Daoy (cell line): ENCODE measurements at regions not wholly inside any gene's neighbourhood (a gene's known extent, or its start where the extent isn't known, plus 50 kb on each side); places are given as distances from the start of the nearest gene placed in this dataset.
"Not testable (repeated sequence)": the region's sequence is repeated elsewhere in the genome, so short reads cannot be mapped to it uniquely, and the experiment has no call there.

Experiments used
- DNase-seq: peaks from one replicate; pipeline ENCODE4 v3.0.0-alpha.2; 2015; ENCODE audit warnings: low read depth

DNA sequence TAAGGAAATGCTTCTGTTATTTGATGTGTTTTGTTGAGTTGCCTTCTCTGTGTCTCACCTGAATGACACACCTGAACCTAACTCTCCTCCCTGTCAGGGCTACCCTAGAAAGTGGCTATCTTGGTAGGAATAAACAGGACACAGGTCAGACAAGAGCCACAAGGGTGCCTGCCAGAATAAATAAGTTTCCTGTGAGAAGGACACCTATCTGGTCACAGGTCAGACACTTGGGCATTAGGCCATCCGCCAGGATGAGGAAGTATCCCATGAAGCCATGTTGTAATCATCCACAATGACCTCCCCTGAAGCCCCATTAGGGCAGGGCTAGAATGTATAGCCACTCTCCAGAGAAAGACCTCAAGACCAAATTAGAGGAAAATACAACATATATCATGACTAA, 318.8 kb downstream of the ZNF674 start:
- no peak for DNase-seq

DNA sequence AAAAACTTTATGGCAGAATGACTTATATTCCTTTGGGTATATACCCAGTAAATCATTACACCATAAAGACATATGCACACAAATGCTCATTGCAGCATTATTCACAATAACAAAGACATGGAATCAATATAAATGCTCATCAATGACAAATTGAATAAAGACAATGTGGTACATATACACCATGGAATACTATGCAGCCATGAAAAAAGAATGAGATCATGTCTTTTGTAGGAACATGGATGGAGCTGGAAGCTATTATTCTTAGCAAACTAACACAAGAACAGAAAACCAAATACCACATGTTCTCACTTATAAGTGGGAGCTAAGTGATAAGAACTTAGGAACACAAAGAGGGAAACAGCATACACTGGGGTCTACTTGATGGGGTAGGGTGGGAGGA, 321.7 kb downstream of the ZNF674 start:
- DNase-seq, result not testable (repeated sequence)

DNA sequence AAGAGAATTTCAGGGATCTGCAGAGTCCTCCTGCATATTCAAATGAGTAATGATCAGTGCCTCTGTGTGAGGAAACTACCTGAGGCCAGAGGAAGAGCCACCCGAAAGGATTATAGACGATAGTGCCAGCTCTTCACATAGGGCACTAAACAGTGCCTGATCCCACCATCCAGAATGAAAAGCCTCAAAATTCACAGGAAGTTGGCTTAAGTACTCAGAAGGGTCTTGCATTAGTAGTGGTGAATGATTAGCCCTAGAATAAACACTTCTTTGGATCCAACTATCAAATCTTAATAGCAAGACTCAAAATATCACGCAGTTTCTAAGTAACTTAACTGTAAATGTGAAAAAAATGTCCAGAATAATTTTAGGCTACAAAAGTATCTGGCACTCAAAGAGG, 324.4 kb downstream of the ZNF674 start:
- no peak for DNase-seq

DNA sequence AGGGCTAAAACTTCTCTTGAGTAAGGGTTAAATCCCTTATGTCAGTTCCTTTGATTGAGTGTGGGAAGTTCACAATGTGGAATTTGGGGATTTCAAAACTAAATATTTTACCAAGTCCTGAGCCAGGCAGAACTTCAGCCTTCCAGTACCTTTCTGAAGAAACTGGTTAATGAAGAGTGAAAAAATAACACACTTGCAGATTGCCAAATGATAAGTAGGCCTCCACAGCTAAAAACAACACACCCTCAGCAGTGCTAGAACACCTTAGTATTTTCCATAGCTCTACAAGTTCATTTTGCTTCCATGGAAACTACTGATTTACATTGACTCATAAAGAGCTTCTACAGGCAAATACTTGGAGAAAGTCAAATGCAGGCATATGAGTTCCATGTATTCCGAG, 326.8 kb downstream of the ZNF674 start:
- no peak for DNase-seq

DNA sequence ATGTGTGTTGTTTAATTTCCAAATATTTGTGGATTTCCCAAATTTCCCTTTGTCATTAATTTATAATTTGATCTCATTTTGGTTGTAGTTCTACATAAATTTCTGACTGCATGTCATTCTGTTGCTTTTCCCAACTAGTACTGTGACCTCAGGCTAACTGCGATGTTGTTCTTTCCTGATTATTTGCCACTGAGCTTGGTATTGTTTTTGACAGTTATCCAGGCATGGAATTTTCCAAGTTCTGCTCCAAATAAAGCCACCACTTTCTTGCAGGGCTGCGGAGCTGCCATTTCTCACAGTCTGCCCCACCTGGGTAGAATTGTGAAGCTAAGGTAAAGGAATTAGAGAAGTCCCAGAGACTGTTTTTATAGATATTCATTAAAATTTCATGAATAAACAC, 328.8 kb downstream of the ZNF674 start:
- no peak for DNase-seq

DNA sequence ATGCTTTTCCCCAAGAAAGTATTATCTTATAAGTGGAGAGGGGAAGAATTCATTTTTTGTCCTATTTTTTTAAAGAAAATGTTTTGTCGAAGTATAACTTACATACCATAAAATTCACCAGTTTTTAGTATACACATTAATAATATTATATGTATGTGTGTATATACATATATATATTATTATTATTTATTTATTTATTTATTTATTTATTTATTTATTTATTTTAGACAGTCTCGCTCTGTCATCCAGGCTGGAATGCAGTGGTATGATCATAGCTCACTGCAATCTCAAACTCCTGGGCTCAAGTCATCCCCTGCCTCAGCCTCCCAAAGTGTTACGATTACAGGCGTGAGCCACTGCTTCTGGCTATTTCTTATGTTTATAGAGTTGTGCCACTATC, 334.1 kb downstream of the ZNF674 start:
- no peak for DNase-seq

DNA sequence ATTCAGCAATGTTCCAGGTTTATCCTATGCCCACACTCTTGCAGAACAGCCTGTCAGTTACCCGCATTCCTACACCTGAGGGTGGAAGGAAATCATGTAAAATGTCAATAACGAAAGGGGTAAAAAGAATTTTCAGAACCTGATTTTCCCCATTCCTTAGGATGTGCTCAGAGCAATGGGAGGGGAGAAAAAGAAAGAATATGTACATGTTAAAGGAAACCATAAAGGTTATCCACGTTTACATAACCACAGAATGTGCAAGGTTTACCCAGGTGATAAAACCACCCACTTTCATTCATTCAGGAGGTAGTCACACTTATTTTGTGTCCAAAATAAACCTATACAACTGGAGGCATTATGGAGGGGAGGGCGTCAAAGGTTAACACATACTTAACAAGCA, 335.5 kb downstream of the ZNF674 start:
- DNase-seq, result peak; percentile 41

DNA sequence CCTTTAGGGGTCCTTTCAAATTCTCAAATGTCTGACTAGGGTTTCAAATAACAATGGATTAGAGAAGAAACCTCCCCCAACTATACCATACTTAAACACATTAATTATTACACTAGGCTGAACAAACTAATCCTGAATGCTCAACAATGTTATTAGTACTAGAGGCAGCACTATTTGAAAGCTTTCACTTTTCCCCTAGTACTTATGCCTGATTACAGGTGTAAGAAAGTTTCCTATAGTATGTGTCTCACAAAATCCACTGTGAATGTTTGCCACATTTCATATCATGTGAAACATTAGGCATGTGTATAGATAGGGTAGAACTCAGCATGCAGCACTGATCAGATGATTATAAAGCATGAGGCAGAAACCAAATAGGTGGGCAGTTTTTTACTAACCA, 336.2 kb downstream of the ZNF674 start:
- DNase-seq, result no peak

DNA sequence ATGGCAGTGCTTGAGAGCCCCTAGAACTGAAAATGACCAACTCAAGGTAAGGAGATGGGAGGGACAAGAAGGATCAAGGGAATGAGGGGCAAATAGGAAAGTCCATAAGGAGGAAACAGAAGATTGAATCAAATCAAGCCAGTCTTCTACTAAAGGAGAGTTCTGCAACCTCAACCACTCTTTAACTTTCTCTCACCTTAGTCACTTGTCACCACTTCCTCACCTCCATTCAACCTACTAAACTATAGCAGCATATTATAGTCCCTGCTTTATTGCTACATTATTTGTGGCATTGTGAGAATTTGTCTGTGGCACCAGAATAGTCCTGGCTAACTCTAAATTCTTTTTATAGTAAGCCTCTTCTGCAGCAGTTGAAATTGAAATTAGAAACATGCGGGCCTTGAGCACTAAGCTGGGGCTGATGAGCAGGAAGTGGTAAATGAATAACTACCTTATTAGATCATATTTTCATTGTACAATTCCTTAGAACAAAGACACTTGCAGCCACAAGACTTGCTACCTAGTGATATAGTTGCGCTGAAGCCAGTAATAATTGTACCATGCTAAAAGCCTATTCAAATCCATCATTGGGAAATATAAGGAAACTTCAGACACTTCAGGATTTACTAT, 336.9 kb downstream of the ZNF674 start:
- peak; percentile 29 for DNase-seq

DNA sequence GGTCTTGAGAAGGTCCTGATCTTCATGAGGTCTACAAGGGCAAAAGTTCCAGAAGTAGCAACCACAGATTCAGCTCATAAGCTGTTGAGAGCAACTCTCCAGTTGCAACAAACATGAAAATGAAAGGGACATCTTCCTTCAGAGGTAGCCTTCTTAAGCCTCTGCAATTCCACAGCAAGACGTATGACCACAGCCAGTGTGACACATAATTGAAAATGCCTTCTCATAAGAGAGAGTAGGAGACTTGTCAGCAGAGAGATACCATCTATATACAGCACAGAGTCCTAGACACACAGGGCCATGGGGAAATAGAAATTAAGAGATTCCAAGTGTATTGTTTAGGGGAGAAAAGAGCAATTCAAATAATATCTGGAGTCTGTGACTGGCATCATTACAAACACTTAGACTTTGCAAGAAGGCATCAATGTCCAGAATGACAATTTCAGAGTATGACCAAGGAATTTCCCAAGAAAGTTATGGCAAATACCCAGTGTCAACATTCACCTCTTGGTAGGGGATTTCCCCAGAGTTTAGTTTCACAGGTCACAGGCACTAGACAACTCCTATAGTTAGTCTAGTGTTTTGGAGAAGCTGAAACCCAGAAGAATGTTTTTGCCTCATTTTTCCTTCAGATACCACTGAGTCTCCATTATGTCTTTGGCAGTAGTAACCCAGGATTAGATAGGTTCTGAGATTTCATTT, 340.3 kb downstream of the ZNF674 start:
- DNase-seq, result peak; percentile 24

DNA sequence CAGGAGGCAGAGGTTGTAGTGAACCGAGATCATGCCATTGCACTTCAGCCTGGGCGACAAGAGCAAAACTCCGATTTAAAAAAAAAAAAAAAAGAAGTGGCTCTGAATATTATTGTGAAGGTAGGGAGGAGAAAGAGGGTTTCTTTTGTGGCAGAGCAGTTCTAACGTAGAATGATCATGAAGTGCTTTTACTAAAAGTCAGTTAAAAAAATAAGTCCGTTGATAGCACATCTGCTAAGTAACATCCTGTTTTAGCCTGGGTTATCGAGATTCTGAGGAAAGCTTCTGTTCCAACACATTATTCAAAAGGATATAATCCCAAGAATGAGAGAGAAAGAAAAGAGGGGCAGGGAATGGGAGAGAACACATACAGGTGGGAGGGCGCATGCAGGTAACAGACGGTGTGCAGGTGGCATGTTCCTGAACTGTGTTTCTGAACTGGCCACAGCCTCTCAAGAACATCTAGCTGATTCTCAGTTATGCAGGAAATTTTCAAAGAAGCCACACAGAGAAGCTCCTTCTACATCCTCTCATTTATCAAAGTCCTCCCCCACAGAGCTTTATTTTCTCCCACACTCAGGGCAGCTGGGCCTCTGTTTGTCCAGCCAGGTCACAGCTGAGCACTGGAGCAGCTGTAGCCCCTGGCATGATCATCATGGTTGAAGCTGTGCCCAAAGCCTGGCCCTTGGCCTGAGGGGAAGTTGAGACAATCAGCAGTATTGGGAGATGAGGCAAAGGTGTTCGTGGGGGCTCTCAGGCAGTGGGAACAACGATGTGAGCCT, 342.3 kb downstream of the ZNF674 start:
- no peak for DNase-seq

DNA sequence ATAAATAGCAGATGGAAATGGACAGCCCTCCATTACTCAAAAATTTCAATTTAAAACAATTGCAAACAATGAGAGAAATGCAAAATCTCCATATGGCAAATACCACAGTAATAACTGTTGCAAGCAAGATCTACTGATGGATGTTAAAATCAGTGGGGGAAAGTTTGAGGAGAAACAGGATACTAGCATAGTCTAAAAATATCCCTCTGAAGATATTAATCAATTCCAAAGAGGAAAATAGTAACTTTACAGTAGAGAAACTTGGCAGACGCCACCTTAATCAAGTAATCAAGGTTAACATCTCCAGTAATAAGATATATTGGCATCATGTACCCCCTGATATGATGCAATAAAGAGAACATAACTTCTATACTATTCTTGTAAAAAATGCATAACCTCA, 344.8 kb downstream of the ZNF674 start:
- no peak for DNase-seq

DNA sequence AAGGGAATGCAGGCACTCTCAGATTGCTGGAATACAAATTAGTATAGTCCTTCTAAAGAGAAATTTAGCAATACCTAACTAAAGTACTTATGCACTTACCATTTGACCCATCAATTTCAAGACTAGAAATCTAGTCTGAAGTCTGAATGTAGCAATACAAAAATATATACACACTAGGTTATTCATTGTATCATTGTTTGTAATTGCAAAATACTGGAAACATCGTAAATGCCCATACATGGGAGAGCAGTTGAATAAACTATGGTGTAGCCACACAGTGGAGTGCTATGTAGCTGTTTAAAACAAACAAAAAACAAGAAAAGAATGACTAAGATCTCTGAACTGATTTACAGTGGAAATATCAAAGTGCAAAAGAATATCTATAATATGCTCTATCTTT, 346.4 kb downstream of the ZNF674 start:
- no peak for DNase-seq

DNA sequence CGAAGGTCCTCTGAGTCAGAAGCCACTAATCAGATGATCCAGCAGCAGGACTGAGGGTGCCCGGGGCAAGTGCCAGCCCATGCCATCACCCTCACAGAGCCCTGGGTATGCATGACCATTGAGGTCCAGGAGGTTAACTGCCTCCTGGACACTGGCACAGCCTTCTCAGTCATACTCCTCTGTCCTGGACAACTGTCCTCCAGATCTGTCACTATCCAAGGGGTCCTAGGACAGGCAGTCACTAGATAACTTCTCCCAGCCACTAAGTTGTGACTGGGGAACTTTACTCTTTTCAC, 358.5 kb downstream of the ZNF674 start:
- DNase-seq, result not testable (repeated sequence)

DNA sequence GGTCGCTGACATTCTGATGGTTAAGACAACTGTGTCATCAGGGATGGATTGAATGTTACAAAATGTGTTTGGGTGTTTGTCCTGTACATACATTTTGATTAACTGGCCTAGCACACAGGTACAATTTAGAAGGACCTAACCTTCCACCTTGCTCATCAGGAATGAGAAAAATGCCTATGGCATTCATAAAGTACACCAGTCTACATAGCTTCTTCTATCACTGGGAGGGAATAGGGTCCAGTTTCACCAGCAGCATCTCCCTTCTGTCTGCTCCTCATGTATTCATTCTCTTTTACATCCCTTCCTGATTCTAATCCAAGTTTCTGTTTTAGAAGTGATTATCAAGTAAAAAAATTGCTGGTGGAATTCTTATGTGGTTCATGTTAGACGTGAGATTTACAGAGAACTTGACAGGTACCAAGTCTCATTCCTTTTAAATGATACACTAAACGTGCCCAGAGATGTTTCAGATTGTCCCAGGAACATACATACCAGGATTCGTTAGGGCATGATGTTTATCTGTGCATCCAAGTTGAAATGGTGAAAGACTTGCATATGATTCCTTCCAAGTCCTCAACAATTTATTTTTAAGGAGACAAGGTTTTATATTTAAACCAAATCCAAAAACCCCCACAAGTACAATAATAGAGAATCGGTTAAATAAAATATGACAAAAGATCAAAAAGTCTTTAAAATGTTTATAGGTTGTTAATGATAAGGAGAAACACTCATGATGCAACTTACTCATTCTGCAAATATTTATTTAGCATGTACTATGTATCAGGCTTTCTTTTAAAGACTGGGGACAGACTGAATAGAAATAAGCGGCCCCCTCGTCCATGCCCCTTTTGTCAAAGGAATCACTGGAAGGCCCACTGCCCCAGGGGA, 359.1 kb downstream of the ZNF674 start:
- no peak for DNase-seq

DNA sequence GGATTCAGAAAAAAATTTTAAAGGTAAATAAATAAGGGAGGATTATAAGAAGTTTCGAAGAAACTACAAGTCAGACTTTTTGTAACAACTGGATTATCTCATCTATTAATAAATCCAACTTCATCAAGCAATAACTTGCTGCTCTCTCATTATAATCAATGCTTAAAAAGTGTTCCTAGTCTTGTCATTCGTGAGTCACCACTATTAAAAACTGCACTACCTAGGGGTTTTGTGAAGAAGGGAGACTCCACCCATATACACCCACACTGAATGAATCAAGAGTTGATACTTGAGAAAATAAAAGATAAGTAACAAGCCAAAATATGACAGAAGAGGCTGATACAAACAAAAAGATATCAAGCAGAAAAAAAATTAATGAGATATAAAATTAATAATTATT, 360.5 kb downstream of the ZNF674 start:
- DNase-seq, result peak; percentile 16

DNA sequence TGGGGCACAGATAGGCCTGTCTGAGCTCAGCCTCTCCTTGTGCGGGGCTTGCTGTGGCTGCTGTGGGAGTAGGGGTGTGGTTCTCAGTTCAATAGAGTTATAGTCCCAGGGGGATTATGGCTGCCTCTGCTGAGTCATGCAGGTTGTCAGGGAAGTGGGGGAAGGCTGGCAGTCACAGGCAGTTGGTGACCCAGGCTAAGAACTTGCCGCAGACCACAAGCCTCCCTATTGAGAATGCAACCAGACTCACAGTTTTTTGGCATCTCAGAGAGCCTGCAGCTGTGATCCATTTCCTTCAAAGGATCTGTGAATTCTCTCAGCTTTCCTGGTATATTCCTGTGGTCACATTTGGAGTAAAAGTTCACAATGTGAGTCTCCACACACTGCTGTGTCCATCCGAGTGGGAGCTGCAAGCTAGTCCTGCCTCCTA, 364.9 kb downstream of the ZNF674 start:
- DNase-seq, result peak; percentile 89

DNA sequence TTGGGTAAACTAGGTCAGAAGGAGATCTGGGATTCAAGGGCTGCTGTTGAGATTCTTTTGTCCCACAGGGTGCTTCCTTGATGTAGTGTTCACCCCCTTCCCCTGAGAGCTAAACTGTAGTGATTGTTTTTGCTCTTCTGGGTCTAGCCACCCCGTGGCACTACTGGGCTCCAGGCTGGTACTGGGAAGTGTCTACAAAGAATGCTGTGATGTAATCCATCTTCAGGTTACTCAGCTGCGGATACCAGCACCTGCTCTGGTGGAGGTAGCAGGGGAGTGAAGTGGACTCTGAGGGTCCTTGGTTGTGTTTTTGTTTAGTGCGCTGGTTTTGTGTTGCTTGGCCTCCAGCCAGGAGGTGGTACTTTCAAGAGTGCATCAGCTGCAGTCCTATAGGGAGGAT, 365.5 kb downstream of the ZNF674 start:
- peak; percentile 13 for DNase-seq

DNA sequence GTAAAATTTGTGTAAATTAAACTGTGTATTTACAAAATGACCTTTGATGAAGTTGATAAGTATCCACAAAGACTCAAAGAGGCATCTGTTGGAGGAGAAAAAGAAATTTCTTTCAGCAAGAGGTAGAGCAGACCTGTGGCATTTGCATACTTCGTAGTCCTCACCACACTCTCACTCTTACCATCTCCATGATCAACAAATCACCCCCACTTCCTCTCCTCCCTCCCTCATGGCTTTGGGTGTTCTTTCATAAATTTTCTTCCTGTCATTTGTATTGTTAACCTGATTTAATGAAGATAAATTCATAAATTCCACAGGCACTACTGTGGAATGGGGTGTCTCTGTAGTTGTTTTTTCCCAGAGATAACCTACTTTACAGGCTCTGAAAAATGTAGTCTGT, 366.5 kb downstream of the ZNF674 start:
- no peak for DNase-seq

DNA sequence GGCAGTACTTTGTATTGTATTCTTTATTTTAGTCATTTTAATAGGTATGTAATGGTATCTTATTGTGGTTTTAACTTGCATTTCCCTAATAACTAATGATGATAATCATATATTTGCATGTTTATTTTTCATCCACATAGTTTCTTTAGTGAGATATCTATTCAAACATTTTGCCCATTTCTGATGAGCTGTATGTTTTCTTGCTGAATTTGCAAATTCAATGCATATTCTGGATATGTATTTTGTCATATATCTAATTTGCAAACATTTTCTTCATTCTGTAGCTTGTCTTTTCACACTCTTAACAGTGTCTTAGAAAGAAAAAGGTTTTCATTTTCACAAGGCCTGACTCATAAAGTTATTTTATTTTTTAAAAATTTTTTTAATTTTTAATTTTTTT, 372.1 kb downstream of the ZNF674 start:
- DNase-seq, result no peak

DNA sequence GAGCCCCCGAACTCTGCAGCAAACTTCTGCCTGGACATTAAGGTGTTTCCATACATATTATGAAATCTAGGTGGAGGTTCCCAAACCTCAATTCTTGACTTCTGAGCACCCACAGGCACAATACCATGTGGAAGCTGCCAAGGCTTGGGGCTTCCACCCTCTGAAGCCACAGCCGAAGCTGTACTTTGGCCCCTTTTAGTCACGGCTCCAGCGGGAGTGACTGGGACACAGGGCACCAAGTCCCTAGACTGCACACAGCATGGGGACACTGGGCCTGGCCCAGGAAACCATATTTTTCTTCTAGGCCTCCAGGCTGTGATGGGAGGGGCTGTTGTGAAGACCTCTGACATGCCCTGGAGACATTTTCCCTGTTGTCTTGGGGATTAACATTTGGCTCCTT, 373.8 kb downstream of the ZNF674 start:
- DNase-seq, result not testable (repeated sequence)

DNA sequence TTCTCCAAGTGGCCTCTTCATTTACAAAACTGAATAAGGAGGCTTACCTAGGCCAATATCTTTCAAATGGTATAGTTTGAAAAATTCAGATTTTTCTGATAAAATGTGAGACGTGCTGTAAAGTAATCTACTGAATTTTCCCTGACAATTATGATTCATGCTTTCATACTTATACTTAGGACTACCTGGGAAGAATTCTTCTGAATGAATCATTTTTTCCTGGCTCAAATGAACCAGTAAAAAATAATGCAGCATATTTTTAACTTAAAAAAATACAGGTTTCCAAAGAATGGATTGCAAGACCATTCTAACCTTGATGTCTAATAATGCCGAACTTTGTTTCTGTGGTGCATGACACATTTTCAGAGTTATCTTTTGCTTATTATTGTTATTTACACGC, 375.4 kb downstream of the ZNF674 start:
- DNase-seq, result no peak
